Liver (tissue), 8 donors: ENCODE measurements at regions not wholly inside any gene's neighbourhood (a gene's known extent, or its start where the extent isn't known, plus 50 kb on each side); places are given as distances from the start of the nearest gene placed in this dataset.

Source experiments
- DNase-seq: peaks from one replicate; pipeline ENCODE4 v3.0.0-alpha.2; 2017; ENCODE audit warnings: low spot score
- H3K27ac ChIP-seq, 2 donors: one replicate each; pipeline ENCODE4 v1.7.0; 2013; ENCODE audit warnings: inconsistent platforms in 2 of 2, low read length in 2 of 2, control low read depth in 1 of 2, low read depth in 1 of 2, mild to moderate bottlenecking in 1 of 2
- H3K27me3 ChIP-seq, 4 donors: one replicate each; pipeline versions ENCODE4 v1.6.1 to v1.7.0; 2013; ENCODE audit warnings: low read length in 3 of 4, inconsistent platforms in 1 of 4, mild to moderate bottlenecking in 1 of 4, moderate library complexity in 1 of 4; ENCODE audit not compliant: control insufficient read depth in 4 of 4, insufficient read depth in 4 of 4
- H3K36me3 ChIP-seq, 4 donors: one replicate each; pipeline versions ENCODE4 v1.6.1 to v1.7.0; 2013; ENCODE audit warnings: low read length in 3 of 4, mild to moderate bottlenecking in 3 of 4, low read depth in 1 of 4, moderate library complexity in 1 of 4; ENCODE audit not compliant: control insufficient read depth in 4 of 4, insufficient read depth in 3 of 4
- H3K4me1 ChIP-seq, 4 donors: one replicate each; pipeline versions ENCODE4 v1.6.1 to v1.7.0; 2013; ENCODE audit warnings: low read length in 3 of 4, mild to moderate bottlenecking in 3 of 4, moderate library complexity in 1 of 4; ENCODE audit not compliant: control insufficient read depth in 4 of 4, insufficient read depth in 4 of 4
- H3K4me3 ChIP-seq, 3 donors: one replicate each; pipeline versions ENCODE4 v1.6.1 to v1.7.0; 2013; ENCODE audit warnings: low read length in 3 of 3, control low read depth in 1 of 3, low read depth in 1 of 3, mild to moderate bottlenecking in 1 of 3
- H3K9ac ChIP-seq, 2 donors: one replicate each; pipeline ENCODE4 v1.7.0; 2013; ENCODE audit warnings: low read length in 2 of 2, mild to moderate bottlenecking in 2 of 2, moderate library complexity in 2 of 2, control low read depth in 1 of 2, low read depth in 1 of 2
- H3K9me3 ChIP-seq, 4 donors: one replicate each; pipeline versions ENCODE4 v1.6.1 to v1.7.0; 2013; ENCODE audit warnings: low read length in 3 of 4; ENCODE audit not compliant: control insufficient read depth in 4 of 4
- EGR1 ChIP-seq, 2 donors: IDR thresholded peaks; 2 replicates each; pipeline ENCODE4 v1.6.1; 2016 to 2018; ENCODE audit warnings: antibody characterized with exemption in 2 of 2, low read depth in 2 of 2
- FOXA1 ChIP-seq: IDR thresholded peaks from 2 replicates; pipeline ENCODE4 v1.6.1; 2016; ENCODE audit warnings: antibody characterized with exemption
- FOXA2 ChIP-seq: IDR thresholded peaks from 2 replicates; pipeline ENCODE4 v1.6.1; 2016; ENCODE audit warnings: antibody characterized with exemption
- GABPA ChIP-seq, 2 donors: IDR thresholded peaks in 1 of 2; conservative IDR thresholded peaks in 1 of 2; 2 replicates each; pipeline ENCODE4 v1.6.1; 2016; ENCODE audit warnings: antibody characterized with exemption in 2 of 2, mild to moderate bottlenecking in 1 of 2, moderate library complexity in 1 of 2
- HNF4A ChIP-seq, 2 donors: conservative IDR thresholded peaks; 2 replicates each; pipeline ENCODE4 v1.6.1; 2016; ENCODE audit warnings: antibody characterized with exemption in 2 of 2, mild to moderate bottlenecking in 2 of 2
- HNF4G ChIP-seq: IDR thresholded peaks from 2 replicates; pipeline ENCODE4 v1.6.1; 2016; ENCODE audit warnings: antibody characterized with exemption
- JUND ChIP-seq, 2 donors: IDR thresholded peaks; 2 replicates each; pipeline ENCODE4 v1.6.1; 2016; ENCODE audit warnings: antibody characterized with exemption in 2 of 2
- NR2F2 ChIP-seq: IDR thresholded peaks from 2 replicates; pipeline ENCODE4 v1.6.1; 2016; ENCODE audit warnings: antibody characterized with exemption
- RAD21 ChIP-seq, 2 donors: IDR thresholded peaks; 2 replicates each; pipeline ENCODE4 v1.6.1; 2016; ENCODE audit warnings: antibody characterized with exemption in 2 of 2, mild to moderate bottlenecking in 2 of 2
- RXRA ChIP-seq, 2 donors: IDR thresholded peaks; 2 replicates each; pipeline ENCODE4 v1.6.1; 2017 to 2018; ENCODE audit warnings: antibody characterized with exemption in 2 of 2, mild to moderate bottlenecking in 1 of 2
- SP1 ChIP-seq: IDR thresholded peaks from 2 replicates; pipeline ENCODE4 v1.6.1; 2018; ENCODE audit warnings: antibody characterized with exemption, mild to moderate bottlenecking
- TAF1 ChIP-seq: conservative IDR thresholded peaks from 2 replicates; pipeline ENCODE4 v1.6.1; 2016; ENCODE audit warnings: antibody characterized with exemption, mild to moderate bottlenecking
- YY1 ChIP-seq: IDR thresholded peaks from 2 replicates; pipeline ENCODE4 v1.6.1; 2016; ENCODE audit warnings: antibody characterized with exemption, mild to moderate bottlenecking
- WGBS: extraction: QIAGEN DNeasy Blood & Tissue Kit; methylation state at CpG from one replicate; pipeline ENCODE4 v1.1.7; 2013; 5-methylcytosine and 5-hydroxymethylcytosine counted together
- TF ChIP-seq, protein P1 (sequence below): IDR thresholded peaks from 2 replicates; pipeline ENCODE4 v1.6.1; 2016; ENCODE audit warnings: antibody characterized with exemption
- TF ChIP-seq, protein P2 (sequence below): IDR thresholded peaks from 2 replicates; pipeline ENCODE4 v1.6.1; 2016; ENCODE audit warnings: antibody characterized with exemption, mild to moderate bottlenecking
- TF ChIP-seq, protein P3 (sequence below): IDR thresholded peaks from 2 replicates; pipeline ENCODE4 v1.6.1; 2016; ENCODE audit warnings: antibody characterized with exemption
- TF ChIP-seq, protein P4 (sequence below): fragments of 150-350 bp; IDR thresholded peaks from 2 replicates; pipeline ENCODE4 v1.5.1; 2017; ENCODE audit warnings: improper control_type of control experiment, low read depth, low read length; ENCODE audit not compliant: missing input control
- TF ChIP-seq, protein P5 (sequence below): IDR thresholded peaks from 2 replicates; pipeline ENCODE4 v1.6.1; 2016; ENCODE audit warnings: antibody characterized with exemption
- donor health status: healthy.
- donor health status: healthy.
- donor health status: healthy.
- donor health status: healthy.
- donor health status: healthy.

DNA sequence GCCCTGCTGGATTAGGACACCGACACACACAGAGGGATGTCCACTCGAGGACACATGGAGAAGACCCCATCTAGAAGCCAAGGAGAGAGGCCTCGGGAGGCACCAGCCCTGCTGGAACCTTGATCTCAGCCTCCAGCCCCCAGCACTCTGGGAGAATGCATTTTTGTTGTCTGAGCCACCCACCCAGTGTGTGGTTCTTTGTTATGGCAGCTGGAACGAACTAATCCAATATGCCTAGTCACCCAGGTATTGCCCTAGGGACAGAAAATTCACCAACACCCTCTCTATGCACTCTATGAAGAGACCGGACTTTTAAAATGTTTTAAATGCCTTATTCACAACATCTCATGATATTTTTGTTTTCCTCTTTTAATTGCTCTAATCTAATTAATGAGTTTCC lies 117.4 kb downstream of the CRYAA start:
- 92% methylated on average over 5 of the region's 5 CpGs for WGBS
- Histone ChIP-seq H3K9me3 (no peaks in the 10 kb centered on the region), H3K27me3 (no peaks in the 10 kb centered on the region), H3K9ac (no peak overlapping the region), H3K4me1 (peaks cover 0 to 14% (median 9%) of the 10 kb centered on the region in 4 donors), H3K36me3 (no peaks in the 10 kb centered on the region), H3K27ac (no peak overlapping the region), H3K4me3 (no peak overlapping the region)
- TF ChIP-seq, protein P1, sequence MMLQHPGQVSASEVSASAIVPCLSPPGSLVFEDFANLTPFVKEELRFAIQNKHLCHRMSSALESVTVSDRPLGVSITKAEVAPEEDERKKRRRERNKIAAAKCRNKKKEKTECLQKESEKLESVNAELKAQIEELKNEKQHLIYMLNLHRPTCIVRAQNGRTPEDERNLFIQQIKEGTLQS: no peak
- TF ChIP-seq HNF4G (no peak), NR2F2 (no peak), EGR1 (IDR thresholded peaks at IDR 0.05; ENCODE audit: low read depth in 2 of 2) (no peak), SP1 (no peak), TAF1 (no peak), RAD21 (IDR thresholded peaks at IDR 0.05) (no peak), GABPA (IDR thresholded peaks at IDR 0.05 in 1 of 2, conservative IDR thresholded peaks at IDR 0.05 in 1 of 2) (no peak), FOXA1 (no peak), HNF4A (conservative IDR thresholded peaks at IDR 0.05) (no peak), RXRA (IDR thresholded peaks at IDR 0.05) (no peak), JUND (IDR thresholded peaks at IDR 0.05) (no peak), YY1 (no peak), FOXA2 (no peak)
- TF ChIP-seq, protein P2, sequence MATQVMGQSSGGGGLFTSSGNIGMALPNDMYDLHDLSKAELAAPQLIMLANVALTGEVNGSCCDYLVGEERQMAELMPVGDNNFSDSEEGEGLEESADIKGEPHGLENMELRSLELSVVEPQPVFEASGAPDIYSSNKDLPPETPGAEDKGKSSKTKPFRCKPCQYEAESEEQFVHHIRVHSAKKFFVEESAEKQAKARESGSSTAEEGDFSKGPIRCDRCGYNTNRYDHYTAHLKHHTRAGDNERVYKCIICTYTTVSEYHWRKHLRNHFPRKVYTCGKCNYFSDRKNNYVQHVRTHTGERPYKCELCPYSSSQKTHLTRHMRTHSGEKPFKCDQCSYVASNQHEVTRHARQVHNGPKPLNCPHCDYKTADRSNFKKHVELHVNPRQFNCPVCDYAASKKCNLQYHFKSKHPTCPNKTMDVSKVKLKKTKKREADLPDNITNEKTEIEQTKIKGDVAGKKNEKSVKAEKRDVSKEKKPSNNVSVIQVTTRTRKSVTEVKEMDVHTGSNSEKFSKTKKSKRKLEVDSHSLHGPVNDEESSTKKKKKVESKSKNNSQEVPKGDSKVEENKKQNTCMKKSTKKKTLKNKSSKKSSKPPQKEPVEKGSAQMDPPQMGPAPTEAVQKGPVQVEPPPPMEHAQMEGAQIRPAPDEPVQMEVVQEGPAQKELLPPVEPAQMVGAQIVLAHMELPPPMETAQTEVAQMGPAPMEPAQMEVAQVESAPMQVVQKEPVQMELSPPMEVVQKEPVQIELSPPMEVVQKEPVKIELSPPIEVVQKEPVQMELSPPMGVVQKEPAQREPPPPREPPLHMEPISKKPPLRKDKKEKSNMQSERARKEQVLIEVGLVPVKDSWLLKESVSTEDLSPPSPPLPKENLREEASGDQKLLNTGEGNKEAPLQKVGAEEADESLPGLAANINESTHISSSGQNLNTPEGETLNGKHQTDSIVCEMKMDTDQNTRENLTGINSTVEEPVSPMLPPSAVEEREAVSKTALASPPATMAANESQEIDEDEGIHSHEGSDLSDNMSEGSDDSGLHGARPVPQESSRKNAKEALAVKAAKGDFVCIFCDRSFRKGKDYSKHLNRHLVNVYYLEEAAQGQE: no peak
- TF ChIP-seq, protein P3, sequence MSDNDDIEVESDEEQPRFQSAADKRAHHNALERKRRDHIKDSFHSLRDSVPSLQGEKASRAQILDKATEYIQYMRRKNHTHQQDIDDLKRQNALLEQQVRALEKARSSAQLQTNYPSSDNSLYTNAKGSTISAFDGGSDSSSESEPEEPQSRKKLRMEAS: no peak
- TF ChIP-seq, protein P4, sequence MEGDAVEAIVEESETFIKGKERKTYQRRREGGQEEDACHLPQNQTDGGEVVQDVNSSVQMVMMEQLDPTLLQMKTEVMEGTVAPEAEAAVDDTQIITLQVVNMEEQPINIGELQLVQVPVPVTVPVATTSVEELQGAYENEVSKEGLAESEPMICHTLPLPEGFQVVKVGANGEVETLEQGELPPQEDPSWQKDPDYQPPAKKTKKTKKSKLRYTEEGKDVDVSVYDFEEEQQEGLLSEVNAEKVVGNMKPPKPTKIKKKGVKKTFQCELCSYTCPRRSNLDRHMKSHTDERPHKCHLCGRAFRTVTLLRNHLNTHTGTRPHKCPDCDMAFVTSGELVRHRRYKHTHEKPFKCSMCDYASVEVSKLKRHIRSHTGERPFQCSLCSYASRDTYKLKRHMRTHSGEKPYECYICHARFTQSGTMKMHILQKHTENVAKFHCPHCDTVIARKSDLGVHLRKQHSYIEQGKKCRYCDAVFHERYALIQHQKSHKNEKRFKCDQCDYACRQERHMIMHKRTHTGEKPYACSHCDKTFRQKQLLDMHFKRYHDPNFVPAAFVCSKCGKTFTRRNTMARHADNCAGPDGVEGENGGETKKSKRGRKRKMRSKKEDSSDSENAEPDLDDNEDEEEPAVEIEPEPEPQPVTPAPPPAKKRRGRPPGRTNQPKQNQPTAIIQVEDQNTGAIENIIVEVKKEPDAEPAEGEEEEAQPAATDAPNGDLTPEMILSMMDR: no peak
- TF ChIP-seq, protein P5, sequence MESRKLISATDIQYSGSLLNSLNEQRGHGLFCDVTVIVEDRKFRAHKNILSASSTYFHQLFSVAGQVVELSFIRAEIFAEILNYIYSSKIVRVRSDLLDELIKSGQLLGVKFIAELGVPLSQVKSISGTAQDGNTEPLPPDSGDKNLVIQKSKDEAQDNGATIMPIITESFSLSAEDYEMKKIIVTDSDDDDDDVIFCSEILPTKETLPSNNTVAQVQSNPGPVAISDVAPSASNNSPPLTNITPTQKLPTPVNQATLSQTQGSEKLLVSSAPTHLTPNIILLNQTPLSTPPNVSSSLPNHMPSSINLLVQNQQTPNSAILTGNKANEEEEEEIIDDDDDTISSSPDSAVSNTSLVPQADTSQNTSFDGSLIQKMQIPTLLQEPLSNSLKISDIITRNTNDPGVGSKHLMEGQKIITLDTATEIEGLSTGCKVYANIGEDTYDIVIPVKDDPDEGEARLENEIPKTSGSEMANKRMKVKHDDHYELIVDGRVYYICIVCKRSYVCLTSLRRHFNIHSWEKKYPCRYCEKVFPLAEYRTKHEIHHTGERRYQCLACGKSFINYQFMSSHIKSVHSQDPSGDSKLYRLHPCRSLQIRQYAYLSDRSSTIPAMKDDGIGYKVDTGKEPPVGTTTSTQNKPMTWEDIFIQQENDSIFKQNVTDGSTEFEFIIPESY: no peak
- DNase-seq: no peak
